Glutamatergic neuron (in vitro differentiated cells): ENCODE measurements at regions not wholly inside any gene's neighbourhood (a gene's known extent, or its start where the extent isn't known, plus 50 kb on each side); places are given as distances from the start of the nearest gene placed in this dataset.
A peak's percentile ranks its signal among the peaks of the same experiment; 100 is the strongest.

Experiments used
- DNase-seq: peaks from one replicate; pipeline ENCODE4 v3.0.0; 2022
- H3K27ac Mint-ChIP-seq: one replicate; pipeline ENCODE4 v1.8.0; 2020; ENCODE audit warnings: mild to moderate bottlenecking, mixed read lengths, inconsistent platforms; ENCODE audit not compliant: unreplicated experiment
- H3K27me3 Mint-ChIP-seq: one replicate; pipeline ENCODE4 v1.8.0; 2020; ENCODE audit warnings: mild to moderate bottlenecking, moderate library complexity, mixed read lengths, inconsistent platforms; ENCODE audit not compliant: unreplicated experiment
- H3K36me3 Mint-ChIP-seq: one replicate; pipeline ENCODE4 v1.8.0; 2020; ENCODE audit warnings: mild to moderate bottlenecking, mixed read lengths, inconsistent platforms; ENCODE audit not compliant: unreplicated experiment
- H3K4me1 Mint-ChIP-seq: one replicate; pipeline ENCODE4 v1.8.0; 2020; ENCODE audit warnings: mild to moderate bottlenecking, low read depth, mixed read lengths, inconsistent platforms; ENCODE audit not compliant: unreplicated experiment
- H3K4me3 Mint-ChIP-seq: one replicate; pipeline ENCODE4 v1.8.0; 2020; ENCODE audit warnings: mild to moderate bottlenecking, mixed read lengths, inconsistent platforms; ENCODE audit not compliant: unreplicated experiment
- H3K9me3 Mint-ChIP-seq: one replicate; pipeline ENCODE4 v1.8.0; 2020; ENCODE audit warnings: mild to moderate bottlenecking, moderate library complexity, mixed read lengths, inconsistent platforms; ENCODE audit not compliant: unreplicated experiment
- CTCF ChIP-seq: fragments of 200-600 bp; sonication (generic); IDR thresholded peaks from one replicate; pipeline ENCODE4 v1.5.0; 2021; ENCODE audit not compliant: partially characterized antibody, unreplicated experiment

DNA sequence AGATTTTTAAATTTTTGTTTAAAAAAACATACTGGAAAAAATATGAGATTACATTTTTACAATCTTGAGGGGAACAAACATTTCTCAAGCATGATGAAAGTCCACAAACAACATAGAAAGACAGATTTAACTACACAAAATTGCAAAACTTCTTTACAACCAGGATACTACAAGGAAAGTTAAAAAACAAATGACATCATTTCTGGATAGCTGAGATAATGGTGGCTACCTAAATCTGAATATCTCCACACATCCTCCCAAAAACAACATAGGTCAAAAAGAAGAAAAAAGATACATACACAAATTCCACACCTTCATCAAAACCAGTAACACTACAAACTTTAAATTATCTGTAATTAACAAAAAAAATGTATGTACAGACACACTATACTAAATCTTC lies 120.8 kb upstream of the TNPO1 start:
- Mint-ChIP-seq H3K4me1 (peaks cover 24% of the 10 kb centered on the region), H3K36me3 (no peaks in the 10 kb centered on the region), H3K4me3 (no peak overlapping the region), H3K27me3 (peaks cover 3% of the 10 kb centered on the region), H3K9me3 (no peaks in the 10 kb centered on the region), H3K27ac (no peak overlapping the region)
- TF ChIP-seq CTCF: no peak
- DNase-seq: no peak

GRCh38 chr5:72694856-72695255 lies 121.6 kb upstream of the TNPO1 start:
- Mint-ChIP-seq H3K4me3 (no peak overlapping the region), H3K27me3 (peaks cover 3% of the 10 kb centered on the region), H3K36me3 (no peaks in the 10 kb centered on the region), H3K27ac (no peak overlapping the region), H3K9me3 (no peaks in the 10 kb centered on the region), H3K4me1 (peaks cover 24% of the 10 kb centered on the region)
- TF ChIP-seq CTCF: no peak
- no peak for DNase-seq

DNA sequence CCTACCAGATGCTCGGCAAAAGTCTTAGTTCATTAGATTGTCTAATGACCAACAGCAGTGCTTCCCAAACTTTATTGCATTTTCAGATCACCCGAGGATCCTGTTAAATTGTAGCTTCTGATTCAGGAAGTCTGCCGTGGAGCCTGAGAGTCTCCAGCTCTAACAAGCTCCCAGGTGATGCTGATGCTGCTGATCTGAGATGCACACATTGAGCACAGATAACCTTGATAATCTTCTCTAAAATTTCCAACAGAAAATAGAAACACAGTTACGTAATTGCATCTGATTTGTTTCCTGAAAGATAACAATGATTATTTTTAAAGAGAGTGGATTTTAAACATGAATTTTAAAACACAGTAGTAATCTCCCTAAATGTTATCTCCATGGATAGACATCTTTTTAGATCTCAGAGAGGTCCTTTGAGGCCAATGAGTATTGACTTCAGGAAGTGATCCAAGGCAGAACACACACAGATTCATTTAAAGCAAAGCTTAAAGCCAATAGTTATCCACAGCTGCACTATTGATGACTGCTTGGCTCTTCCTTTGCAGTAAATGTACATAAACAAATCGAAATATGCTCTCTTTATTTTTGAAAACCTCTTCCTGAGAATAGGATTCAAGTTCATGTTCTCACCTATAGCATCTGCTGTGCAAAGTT lies 122.8 kb upstream of the TNPO1 start:
- H3K9me3 Mint-ChIP-seq: no peaks in the 10 kb centered on the region
- no peaks in the 10 kb centered on the region for H3K36me3 Mint-ChIP-seq
- DNase-seq: no peak
- peaks cover 24% of the 10 kb centered on the region for H3K4me1 Mint-ChIP-seq
- TF ChIP-seq CTCF: no peak
- H3K4me3 Mint-ChIP-seq: peak overlapping the region; percentile 60
- H3K27me3 Mint-ChIP-seq: peaks cover 2% of the 10 kb centered on the region
- H3K27ac Mint-ChIP-seq: peak overlapping the region; percentile 84

- DNase-seq: no peak
- H3K9me3 Mint-ChIP-seq: no peaks in the 10 kb centered on the region
- H3K27ac Mint-ChIP-seq: peak overlapping the region; percentile 84
- TF ChIP-seq CTCF: no peak
- peaks cover 1% of the 10 kb centered on the region for H3K27me3 Mint-ChIP-seq
- H3K36me3 Mint-ChIP-seq: no peaks in the 10 kb centered on the region
- peak overlapping the region; percentile 60 for H3K4me3 Mint-ChIP-seq
- peaks cover 24% of the 10 kb centered on the region for H3K4me1 Mint-ChIP-seq
These were observed 123.6 kb upstream of the TNPO1 start for GRCh38 chr5:72692651-72693442.

DNA sequence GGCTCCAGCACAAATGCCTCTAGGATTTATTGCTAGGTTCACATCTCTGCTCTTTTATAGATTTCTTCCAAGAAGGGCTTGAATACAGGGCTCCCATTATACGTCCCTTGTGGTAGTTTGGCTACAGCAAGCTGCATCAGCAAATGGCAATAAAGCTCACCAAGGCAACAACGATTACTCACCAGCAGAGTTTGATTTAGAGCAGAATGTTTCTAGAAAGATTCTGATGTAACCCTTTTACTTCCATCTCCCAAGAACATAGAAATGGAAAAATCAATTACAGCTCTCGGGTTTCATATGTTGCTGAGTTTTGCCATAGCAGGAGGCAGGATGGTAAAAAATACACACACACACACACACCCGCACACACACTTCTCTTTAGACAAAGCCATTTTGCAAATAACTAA lies 124.2 kb upstream of the TNPO1 start:
- Mint-ChIP-seq H3K36me3 (no peaks in the 10 kb centered on the region), H3K27me3 (peaks cover 1% of the 10 kb centered on the region), H3K4me3 (peak overlapping the region; percentile 30), H3K27ac (peak overlapping the region; percentile 84), H3K4me1 (peaks cover 24% of the 10 kb centered on the region), H3K9me3 (no peaks in the 10 kb centered on the region)
- TF ChIP-seq CTCF: no peak
- no peak for DNase-seq
